ENCODE measurements at regions not wholly inside any gene's neighbourhood (a gene's known extent, or its start where the extent isn't known, plus 50 kb on each side); places are given as distances from the start of the nearest gene placed in this dataset.
A peak's percentile ranks its signal among the peaks of the same experiment; 100 is the strongest.

GRCh38 chr16:55118701-55119260 is 188.1 kb downstream of the IRX5 start:
- no peak for DNase-seq (ENCODE audit: low spot score)

- DNase-seq (ENCODE audit: low spot score), result no peak
Observed at GRCh38 chr16:55120408-55120807, 189.7 kb downstream of the IRX5 start.

- DNase-seq (ENCODE audit: low spot score), result no peak
Observed at GRCh38 chr16:55120826-55121225, 190.2 kb downstream of the IRX5 start.

- DNase-seq (ENCODE audit: low spot score), result no peak
Observed at GRCh38 chr16:55123652-55124051, 193.0 kb downstream of the IRX5 start.

GRCh38 chr16:55125818-55126385 is 195.2 kb downstream of the IRX5 start:
- no peak for DNase-seq (ENCODE audit: low spot score)

GRCh38 chr16:55126456-55126855 is 195.8 kb downstream of the IRX5 start:
- no peak for DNase-seq (ENCODE audit: low spot score)

DNA sequence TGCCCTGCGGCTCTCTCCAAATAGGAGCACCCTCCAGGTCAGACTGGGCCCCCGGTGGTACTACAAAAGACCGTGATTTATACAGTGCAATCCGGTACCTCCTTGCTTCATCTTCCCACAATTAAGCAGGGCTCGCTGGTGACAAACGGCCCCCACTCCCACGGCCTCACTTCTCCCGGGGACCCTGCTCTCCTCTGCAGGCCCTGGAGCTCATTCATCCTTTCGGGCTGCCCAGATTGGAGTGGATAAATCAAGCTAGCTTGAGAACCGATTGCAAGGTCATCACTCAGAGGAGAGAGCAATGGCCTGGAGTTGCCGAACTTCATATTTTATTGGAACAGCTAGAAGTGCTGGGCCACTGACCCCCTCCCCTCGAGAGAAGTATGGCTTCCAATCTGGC is 193.5 kb upstream of the IRX6 start:
- no peak for DNase-seq (ENCODE audit: low spot score)

GRCh38 chr16:55130911-55131310 is 193.1 kb upstream of the IRX6 start:
- DNase-seq (ENCODE audit: low spot score), result no peak

DNA sequence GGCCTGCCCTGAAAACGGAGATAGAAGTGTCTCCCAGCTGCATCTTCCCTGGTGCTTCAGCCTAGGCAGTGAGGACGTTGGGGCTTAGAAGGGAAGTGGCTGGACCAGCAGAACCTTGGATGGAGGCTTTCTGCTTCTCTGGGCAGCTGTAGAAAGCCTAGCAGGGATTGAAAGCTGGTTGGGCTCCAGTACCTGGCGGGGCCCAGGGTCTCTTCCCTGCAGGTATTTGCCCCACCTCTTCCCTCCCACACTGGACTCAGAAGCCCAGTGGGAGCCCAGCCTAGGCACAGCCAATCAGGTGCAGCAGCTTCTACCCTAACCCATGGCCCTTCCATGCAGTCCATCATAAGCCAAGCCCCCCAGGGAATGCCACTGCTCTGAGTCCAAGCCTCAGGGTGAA is 190.3 kb upstream of the IRX6 start:
- no peak for DNase-seq (ENCODE audit: low spot score)

GRCh38 chr16:55136356-55137150 is 187.4 kb upstream of the IRX6 start:
- DNase-seq (ENCODE audit: low spot score), result no peak

- no peak for DNase-seq (ENCODE audit: low spot score)
Observed at GRCh38 chr16:55138298-55138697, 185.7 kb upstream of the IRX6 start.

GRCh38 chr16:55142405-55142804 is 181.6 kb upstream of the IRX6 start:
- no peak for DNase-seq (ENCODE audit: low spot score)

GRCh38 chr16:55144651-55145050 is 179.4 kb upstream of the IRX6 start:
- peak; percentile 4 for DNase-seq (ENCODE audit: low spot score)

- DNase-seq (ENCODE audit: low spot score), result no peak
Observed at GRCh38 chr16:55145771-55146603, 178.0 kb upstream of the IRX6 start.

GRCh38 chr16:55146966-55147365 is 177.0 kb upstream of the IRX6 start:
- DNase-seq (ENCODE audit: low spot score), result no peak

GRCh38 chr16:55147396-55147795 is 176.6 kb upstream of the IRX6 start:
- no peak for DNase-seq (ENCODE audit: low spot score)

- DNase-seq (ENCODE audit: low spot score), result no peak
Observed at GRCh38 chr16:55149622-55150021, 174.4 kb upstream of the IRX6 start.

DNA sequence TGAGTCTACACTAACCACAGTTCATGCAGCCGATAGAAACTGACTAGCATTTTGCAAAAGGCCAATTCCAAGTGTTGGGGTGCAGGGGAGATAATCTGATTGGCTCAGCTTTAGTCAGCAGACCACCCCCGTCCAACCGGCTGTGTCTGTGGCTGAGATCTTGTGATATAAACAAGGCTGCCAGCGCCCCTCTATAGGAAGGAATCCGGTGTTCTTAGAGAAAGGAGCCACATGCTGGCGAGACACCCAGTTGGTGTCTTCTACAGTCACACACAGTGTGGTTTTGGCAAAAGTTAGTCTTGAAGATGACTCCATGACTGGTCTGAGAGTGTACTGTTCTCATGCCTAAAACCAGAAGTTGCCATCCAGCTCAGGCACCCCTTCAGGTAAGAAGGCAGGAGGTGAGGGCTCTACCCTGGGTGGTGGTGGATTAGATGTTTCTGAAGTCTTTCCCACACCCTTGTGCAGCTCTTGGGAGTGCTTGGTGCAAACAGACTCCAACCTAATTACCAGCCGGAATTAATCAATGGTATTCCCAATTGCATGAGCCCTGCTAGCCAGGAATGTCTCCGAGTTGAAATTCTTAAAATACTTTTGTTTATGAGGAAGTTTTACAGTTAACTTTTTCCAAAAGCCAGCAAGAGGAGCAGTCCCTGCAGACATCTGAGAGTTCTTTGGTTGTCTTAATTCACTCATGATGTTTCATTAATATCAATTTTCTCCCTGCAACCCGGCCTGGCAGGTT is 172.3 kb upstream of the IRX6 start:
- DNase-seq (ENCODE audit: low spot score), result no peak

DNA sequence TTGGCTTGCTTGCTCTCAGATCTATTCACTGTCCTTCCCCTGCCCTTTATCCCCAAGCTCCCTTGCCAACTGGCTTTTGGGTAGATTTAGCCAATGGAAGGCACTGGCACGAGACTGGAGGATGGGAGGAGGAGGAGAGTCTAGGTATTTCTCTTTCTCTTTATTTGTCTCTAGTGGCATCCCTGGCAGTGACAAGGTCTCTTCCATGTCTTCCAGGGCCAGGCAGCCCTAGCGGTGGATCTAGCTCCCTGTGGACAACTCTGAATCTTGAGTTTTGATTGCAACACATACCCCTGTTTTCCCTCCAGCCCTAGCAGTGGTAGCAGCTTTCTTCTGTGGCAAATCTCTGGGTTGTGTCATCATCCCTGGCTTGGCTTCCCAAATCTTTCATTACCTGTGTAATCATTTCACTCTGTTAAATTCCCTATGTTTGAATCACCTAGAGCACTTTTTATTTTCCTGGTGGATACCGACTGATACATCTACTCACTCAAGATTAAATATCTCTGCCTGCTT is 171.1 kb upstream of the IRX6 start:
- no peak for DNase-seq (ENCODE audit: low spot score)

GRCh38 chr16:55154262-55154661 is 169.7 kb upstream of the IRX6 start:
- DNase-seq (ENCODE audit: low spot score), result no peak

- no peak for DNase-seq (ENCODE audit: low spot score)
Observed at GRCh38 chr16:55154956-55155355, 169.0 kb upstream of the IRX6 start.

- no peak for DNase-seq (ENCODE audit: low spot score)
Observed at GRCh38 chr16:55155815-55156214, 168.2 kb upstream of the IRX6 start.

Measured in COLO829 (cell line).